ENCODE measurements at regions not wholly inside any gene's neighbourhood (a gene's known extent, or its start where the extent isn't known, plus 50 kb on each side); places are given as distances from the start of the nearest gene placed in this dataset.

GRCh38 chr5:145244788-145245187, 590.4 kb downstream of the PRELID2 start (continued):
- TF ChIP-seq, protein P1, sequence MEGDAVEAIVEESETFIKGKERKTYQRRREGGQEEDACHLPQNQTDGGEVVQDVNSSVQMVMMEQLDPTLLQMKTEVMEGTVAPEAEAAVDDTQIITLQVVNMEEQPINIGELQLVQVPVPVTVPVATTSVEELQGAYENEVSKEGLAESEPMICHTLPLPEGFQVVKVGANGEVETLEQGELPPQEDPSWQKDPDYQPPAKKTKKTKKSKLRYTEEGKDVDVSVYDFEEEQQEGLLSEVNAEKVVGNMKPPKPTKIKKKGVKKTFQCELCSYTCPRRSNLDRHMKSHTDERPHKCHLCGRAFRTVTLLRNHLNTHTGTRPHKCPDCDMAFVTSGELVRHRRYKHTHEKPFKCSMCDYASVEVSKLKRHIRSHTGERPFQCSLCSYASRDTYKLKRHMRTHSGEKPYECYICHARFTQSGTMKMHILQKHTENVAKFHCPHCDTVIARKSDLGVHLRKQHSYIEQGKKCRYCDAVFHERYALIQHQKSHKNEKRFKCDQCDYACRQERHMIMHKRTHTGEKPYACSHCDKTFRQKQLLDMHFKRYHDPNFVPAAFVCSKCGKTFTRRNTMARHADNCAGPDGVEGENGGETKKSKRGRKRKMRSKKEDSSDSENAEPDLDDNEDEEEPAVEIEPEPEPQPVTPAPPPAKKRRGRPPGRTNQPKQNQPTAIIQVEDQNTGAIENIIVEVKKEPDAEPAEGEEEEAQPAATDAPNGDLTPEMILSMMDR (IDR thresholded peaks at IDR 0.05) = no peak

- H3K4me3 ChIP-seq = no peak overlapping the region
- ATAC-seq (no peak), FAIRE-seq (no peak), DNase-seq (ENCODE audit: low read depth in 1 of 2, low spot score in 1 of 2) (no peak)
- no peaks in the 10 kb centered on the region for H3K9me3 ChIP-seq
- no peak overlapping the region for H3K27ac ChIP-seq
- 0 out of 3 replicates have a peak, but pooled peaks cover 2% of the 10 kb centered on the region for H3K4me1 ChIP-seq
- H3K4me2 ChIP-seq = no peak overlapping the region
- TF ChIP-seq BHLHE40 (IDR thresholded peaks at IDR 0.05; ENCODE audit: low read depth, low read length) (no peak), EHMT2 (IDR thresholded peaks at IDR 0.05; ENCODE audit: low read depth) (no peak), NFE2L2 (conservative IDR thresholded peaks at IDR 0.05; ENCODE audit: low read length) (no peak), TP53 (CRISPR knock-in tag; IDR thresholded peaks at IDR 0.05) (no peak), CBX2 (IDR thresholded peaks at IDR 0.05; ENCODE audit: borderline replicate concordance, low read depth) (no peak), REST (IDR thresholded peaks at IDR 0.05) (no peak), ZFP36 (IDR thresholded peaks at IDR 0.05; ENCODE audit: borderline replicate concordance, partially characterized antibody) (no peak), HOXB13 (CRISPR knock-in tag; IDR thresholded peaks at IDR 0.05; ENCODE audit: low read depth) (no peak), MAZ (IDR thresholded peaks at IDR 0.05; ENCODE audit: borderline replicate concordance, low read depth, low read length) (no peak)
- TF ChIP-seq, protein P2, sequence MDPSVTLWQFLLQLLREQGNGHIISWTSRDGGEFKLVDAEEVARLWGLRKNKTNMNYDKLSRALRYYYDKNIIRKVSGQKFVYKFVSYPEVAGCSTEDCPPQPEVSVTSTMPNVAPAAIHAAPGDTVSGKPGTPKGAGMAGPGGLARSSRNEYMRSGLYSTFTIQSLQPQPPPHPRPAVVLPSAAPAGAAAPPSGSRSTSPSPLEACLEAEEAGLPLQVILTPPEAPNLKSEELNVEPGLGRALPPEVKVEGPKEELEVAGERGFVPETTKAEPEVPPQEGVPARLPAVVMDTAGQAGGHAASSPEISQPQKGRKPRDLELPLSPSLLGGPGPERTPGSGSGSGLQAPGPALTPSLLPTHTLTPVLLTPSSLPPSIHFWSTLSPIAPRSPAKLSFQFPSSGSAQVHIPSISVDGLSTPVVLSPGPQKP (IDR thresholded peaks at IDR 0.05; ENCODE audit: low read depth, low read length) = no peak
- ChIA-PET POLR2A (no interaction called here), CTCF (no interaction called here)
- 60% methylated on average over 4 of the region's 4 CpGs for WGBS (ENCODE audit: missing lambda C conversion rate)
Observed at GRCh38 chr5:145244251-145244650, 590.9 kb downstream of the PRELID2 start.

DNA sequence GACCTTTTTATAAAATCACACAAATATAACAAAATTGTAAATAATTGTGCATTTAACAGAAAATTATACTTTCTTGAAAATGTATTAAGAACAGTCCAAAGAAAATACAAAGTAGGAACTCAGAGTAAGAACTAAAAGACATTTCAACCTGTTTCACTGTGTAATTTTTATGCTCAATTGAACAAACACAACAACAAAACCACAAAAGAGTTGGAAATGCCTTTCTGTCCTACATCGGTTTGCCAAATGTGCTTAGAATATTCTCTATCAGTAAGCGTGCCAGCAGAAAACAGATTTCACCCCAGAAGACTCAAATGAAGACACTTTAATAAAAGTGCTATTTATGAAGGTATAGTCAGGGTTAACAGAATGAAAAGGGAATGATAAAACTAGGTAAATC, 592.1 kb downstream of the PRELID2 start:
- TF ChIP-seq HOXB13 (CRISPR knock-in tag; IDR thresholded peaks at IDR 0.05; ENCODE audit: low read depth) (no peak), SREBF2 (IDR thresholded peaks at IDR 0.05) (no peak), KDM1A (IDR thresholded peaks at IDR 0.05; ENCODE audit: low read depth) (no peak), MAZ (IDR thresholded peaks at IDR 0.05; ENCODE audit: borderline replicate concordance, low read depth, low read length) (no peak)
- TF ChIP-seq, protein P3, sequence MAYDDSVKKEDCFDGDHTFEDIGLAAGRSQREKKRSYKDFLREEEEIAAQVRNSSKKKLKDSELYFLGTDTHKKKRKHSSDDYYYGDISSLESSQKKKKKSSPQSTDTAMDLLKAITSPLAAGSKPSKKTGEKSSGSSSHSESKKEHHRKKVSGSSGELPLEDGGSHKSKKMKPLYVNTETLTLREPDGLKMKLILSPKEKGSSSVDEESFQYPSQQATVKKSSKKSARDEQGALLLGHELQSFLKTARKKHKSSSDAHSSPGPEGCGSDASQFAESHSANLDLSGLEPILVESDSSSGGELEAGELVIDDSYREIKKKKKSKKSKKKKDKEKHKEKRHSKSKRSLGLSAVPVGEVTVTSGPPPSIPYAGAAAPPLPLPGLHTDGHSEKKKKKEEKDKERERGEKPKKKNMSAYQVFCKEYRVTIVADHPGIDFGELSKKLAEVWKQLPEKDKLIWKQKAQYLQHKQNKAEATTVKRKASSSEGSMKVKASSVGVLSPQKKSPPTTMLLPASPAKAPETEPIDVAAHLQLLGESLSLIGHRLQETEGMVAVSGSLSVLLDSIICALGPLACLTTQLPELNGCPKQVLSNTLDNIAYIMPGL (CRISPR knock-in tag; IDR thresholded peaks at IDR 0.05; ENCODE audit: borderline replicate concordance) = no peak
- ChIA-PET POLR2A (no interaction called here), CTCF (no interaction called here)
- no peak overlapping the region for H3K4me2 ChIP-seq
- no peak overlapping the region for H3K4me3 ChIP-seq
- 75% methylated on average over 2 of the region's 2 CpGs for WGBS (ENCODE audit: missing lambda C conversion rate)
- H3K27ac ChIP-seq = no peak overlapping the region
- H3K9me3 ChIP-seq = no peaks in the 10 kb centered on the region
- H3K4me1 ChIP-seq = 0 out of 3 replicates have a peak, but pooled peaks cover 2% of the 10 kb centered on the region
- ATAC-seq = no peak
- FAIRE-seq = no peak
- DNase-seq (ENCODE audit: low read depth in 1 of 2, low spot score in 1 of 2) = no peak

Data from A549 (cell line).